ENCODE measurements at regions not wholly inside any gene's neighbourhood (a gene's known extent, or its start where the extent isn't known, plus 50 kb on each side); places are given as distances from the start of the nearest gene placed in this dataset.
A peak's percentile ranks its signal among the peaks of the same experiment; 100 is the strongest.

GRCh38 chr12:87661786-87662377 lies 367.3 kb downstream of the C12orf50 start:
- FAIRE-seq (peak; percentile 65), DNase-seq (ENCODE audit: insufficient read length, low spot score) (no peak)
- TF ChIP-seq POLR2A (IDR thresholded peaks at IDR 0.05; ENCODE audit: low read depth, low read length), result no peak

DNA sequence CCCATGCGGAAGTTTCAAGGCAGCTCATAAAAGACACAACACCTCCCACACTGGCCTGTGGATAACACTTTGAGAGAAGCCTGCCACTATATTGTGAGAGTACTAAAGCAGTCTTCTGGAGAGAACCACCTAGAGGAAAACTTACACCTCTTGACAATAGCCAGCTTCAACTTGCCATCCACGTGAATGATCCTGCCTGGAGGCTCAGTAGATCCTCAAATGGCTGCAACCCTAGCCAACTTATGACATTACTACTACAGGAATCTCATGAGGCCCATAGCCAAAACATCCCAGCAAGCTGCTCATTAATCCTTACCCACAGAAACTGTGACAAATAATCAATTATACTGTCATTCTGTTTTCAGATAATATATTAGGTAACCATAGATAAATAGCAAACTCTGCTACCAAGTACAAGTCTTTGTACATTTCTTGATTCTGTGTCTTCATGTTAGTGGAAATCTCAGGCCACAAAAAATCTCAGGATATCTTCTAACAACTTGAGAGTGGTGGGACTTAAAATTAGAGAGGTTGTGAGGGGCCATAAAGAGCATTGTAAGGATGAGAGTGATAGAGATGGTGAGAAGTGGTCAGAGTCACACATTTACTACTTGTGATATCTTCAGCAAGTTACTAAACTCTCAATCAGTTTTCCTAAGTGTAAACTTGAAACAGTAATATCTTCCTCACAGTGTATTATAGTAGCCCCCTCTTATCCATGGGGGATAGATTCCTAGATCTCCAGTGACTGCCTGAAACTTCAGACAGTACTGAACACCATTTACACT lies 368.0 kb downstream of the C12orf50 start:
- FAIRE-seq (peak; percentile 76), DNase-seq (ENCODE audit: insufficient read length, low spot score) (no peak)
- TF ChIP-seq POLR2A (IDR thresholded peaks at IDR 0.05; ENCODE audit: low read depth, low read length), result no peak

DNA sequence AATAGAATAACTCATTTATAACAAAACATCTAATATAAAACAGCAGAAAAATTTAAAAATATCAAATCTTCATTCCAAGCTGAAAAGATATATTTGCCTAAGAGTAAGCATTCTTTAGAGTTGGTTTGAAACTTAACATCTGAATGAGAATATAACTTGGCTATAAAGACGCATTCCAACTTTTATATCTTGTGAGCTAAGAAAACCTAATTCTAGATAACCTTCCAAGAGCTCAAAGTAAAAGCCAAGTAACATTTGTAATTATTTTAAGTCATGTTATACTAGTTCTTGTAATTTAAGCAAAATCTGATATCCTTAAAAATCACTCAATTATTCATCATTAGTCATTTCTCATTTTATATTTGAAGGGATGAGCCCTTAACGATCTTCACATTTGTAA lies 368.9 kb downstream of the C12orf50 start:
- TF ChIP-seq POLR2A (IDR thresholded peaks at IDR 0.05; ENCODE audit: low read depth, low read length), result no peak
- FAIRE-seq (no peak), DNase-seq (ENCODE audit: insufficient read length, low spot score) (no peak)

DNA sequence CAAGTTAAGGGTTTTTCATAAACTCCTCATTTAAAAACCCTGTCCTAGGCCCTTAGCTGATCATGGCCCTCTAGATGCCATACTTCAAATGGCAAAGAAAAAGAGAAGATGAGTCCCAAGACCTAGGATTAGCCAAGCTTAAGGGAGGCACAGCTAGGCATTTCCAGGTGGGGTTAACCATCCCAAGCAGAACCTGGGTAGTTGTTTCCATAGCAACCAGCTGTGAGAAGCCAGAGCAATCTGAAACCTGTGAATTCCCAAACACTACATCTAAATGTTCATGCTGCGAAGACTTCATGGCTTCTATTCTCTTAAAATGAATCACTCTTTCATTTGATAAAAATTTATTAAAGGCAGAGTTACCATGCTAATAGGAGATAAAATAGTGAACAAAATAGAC lies 372.9 kb downstream of the C12orf50 start:
- TF ChIP-seq POLR2A (IDR thresholded peaks at IDR 0.05; ENCODE audit: low read depth, low read length), result no peak
- DNase-seq (ENCODE audit: insufficient read length, low spot score), result no peak
- FAIRE-seq, result no peak

DNA sequence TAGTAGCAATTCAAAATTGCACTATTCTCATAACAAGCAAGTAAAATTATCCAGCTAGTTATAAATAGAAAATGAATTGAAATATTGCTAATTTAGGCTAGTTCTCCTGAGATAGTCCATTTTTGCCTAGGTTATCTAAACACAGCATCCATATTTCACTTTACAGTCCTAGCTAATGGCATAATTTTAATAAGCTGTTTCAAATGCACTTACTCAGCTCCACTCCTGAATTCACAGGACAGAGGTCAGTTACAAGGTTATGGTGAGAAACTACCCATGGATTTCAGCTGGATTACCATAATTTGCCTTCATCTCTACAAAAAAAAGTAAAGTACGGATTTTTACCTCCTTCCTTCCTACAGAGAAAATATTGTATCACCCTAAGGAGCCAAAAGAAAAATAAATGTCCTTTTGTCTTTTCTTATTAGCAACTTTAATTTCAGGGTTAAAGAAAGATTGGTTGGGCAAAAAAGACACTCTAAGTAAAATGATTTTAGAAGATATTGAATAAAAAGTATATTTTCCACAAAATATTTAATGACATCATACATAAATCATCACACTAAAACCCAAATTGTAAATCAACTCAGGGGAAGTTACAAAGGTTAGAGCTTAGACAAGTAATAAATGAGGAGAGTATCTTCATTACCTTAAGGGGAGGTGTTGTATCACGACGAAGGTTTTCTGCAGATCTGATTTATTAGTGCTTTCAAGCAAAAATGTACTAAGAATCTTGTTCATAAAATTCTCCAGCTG lies 377.4 kb downstream of the C12orf50 start:
- no peak for DNase-seq (ENCODE audit: insufficient read length, low spot score)
- no peak for FAIRE-seq

DNA sequence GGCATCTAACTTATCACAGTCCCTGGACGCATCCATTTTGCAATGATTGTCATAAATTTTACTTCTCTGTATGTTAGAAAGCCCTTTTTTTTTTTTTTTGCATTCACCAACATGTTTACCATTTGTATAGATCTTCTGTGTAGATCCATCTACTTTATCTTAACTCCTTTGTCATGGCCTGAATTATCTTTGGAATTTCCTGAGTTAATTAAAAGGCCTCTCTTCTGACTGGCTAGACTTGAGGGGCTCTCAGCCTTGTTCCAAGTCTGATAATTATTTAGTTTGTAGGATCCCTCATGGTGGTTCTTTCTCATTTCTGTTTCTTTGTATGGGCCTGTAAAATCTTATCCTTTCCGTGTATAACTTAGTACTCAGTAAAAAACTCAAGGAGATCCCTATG lies 387.0 kb downstream of the C12orf50 start:
- no peak for FAIRE-seq
- no peak for TF ChIP-seq POLR2A (IDR thresholded peaks at IDR 0.05; ENCODE audit: low read depth, low read length)
- DNase-seq (ENCODE audit: insufficient read length, low spot score), result no peak

More for the DNA sequence above, 377.4 kb downstream of the C12orf50 start:
- TF ChIP-seq POLR2A (IDR thresholded peaks at IDR 0.05; ENCODE audit: low read depth, low read length), result no peak

- FAIRE-seq (no peak), DNase-seq (ENCODE audit: insufficient read length, low spot score) (no peak)
Measured at GRCh38 chr12:87618199-87618598, 411.0 kb downstream of the C12orf50 start.

GRCh38 chr12:87612996-87613395 lies 416.2 kb downstream of the C12orf50 start:
- DNase-seq (ENCODE audit: insufficient read length, low spot score) (no peak), FAIRE-seq (peak; percentile 61)
- no peak for TF ChIP-seq POLR2A (IDR thresholded peaks at IDR 0.05; ENCODE audit: low read depth, low read length)

More at GRCh38 chr12:87618199-87618598, 411.0 kb downstream of the C12orf50 start:
- no peak for TF ChIP-seq POLR2A (IDR thresholded peaks at IDR 0.05; ENCODE audit: low read depth, low read length)

DNA sequence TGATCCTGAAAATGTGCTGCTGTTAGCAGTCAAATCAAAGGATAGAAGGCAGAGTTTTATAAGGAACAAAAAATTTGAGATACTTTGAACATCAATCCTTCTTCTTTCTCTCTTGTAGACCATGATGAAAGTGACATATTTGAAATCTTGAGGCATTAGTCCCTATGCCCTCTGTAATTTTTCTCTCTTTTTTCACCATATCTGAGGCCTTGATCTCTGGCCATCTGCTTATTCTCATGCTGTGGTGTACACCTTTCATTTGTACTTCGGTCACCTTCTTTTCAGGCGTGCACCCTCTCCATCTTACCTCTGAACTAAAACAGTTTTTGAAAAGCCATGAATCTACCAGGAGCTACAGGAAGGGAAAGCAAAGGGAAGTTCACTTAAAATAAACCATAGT lies 420.9 kb downstream of the C12orf50 start:
- DNase-seq (ENCODE audit: insufficient read length, low spot score), result no peak
- TF ChIP-seq POLR2A (IDR thresholded peaks at IDR 0.05; ENCODE audit: low read depth, low read length), result no peak
- no peak for FAIRE-seq

- no peak for TF ChIP-seq POLR2A (IDR thresholded peaks at IDR 0.05; ENCODE audit: low read depth, low read length)
- FAIRE-seq (no peak), DNase-seq (ENCODE audit: insufficient read length, low spot score) (no peak)
Measured at GRCh38 chr12:87603727-87604126, 425.5 kb downstream of the C12orf50 start.

- FAIRE-seq, result no peak
Measured at GRCh38 chr12:87599459-87599858, 429.7 kb downstream of the C12orf50 start.

GRCh38 chr12:87597114-87597513 lies 432.1 kb downstream of the C12orf50 start:
- FAIRE-seq, result no peak
- TF ChIP-seq POLR2A (IDR thresholded peaks at IDR 0.05; ENCODE audit: low read depth, low read length), result no peak
- no peak for DNase-seq (ENCODE audit: insufficient read length, low spot score)

More at GRCh38 chr12:87599459-87599858, 429.7 kb downstream of the C12orf50 start:
- no peak for DNase-seq (ENCODE audit: insufficient read length, low spot score)
- TF ChIP-seq POLR2A (IDR thresholded peaks at IDR 0.05; ENCODE audit: low read depth, low read length), result no peak

DNA sequence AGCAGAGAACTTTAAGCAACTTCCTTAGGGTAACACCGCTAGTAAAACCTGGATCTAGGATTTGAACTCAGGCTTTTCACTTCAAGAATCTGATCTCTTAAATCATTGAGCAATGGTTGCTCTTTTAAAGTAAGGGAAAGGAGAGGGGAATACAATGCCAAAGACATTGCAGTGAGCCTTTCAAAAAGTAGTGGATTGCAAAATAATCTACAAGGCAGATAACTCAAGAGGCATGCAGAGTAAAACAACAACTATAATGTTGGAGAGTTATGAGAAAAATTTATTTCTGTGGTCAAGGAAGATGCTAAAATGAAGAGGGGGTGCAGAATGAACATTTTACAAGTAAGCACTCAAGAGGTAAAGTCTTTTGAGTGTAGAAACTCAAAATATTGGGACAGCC lies 432.6 kb downstream of the C12orf50 start:
- FAIRE-seq (no peak), DNase-seq (ENCODE audit: insufficient read length, low spot score) (no peak)
- TF ChIP-seq POLR2A (IDR thresholded peaks at IDR 0.05; ENCODE audit: low read depth, low read length), result no peak

GRCh38 chr12:87596134-87596533 lies 433.1 kb downstream of the C12orf50 start:
- DNase-seq (ENCODE audit: insufficient read length, low spot score) (no peak), FAIRE-seq (no peak)
- TF ChIP-seq POLR2A (IDR thresholded peaks at IDR 0.05; ENCODE audit: low read depth, low read length), result no peak

All from H54 (cell line).